HG02852 (cell line): ENCODE measurements at regions not wholly inside any gene's neighbourhood (a gene's known extent, or its start where the extent isn't known, plus 50 kb on each side); places are given as distances from the start of the nearest gene placed in this dataset.

Experiments used
- ATAC-seq: cut with Tn5 transposase; IDR thresholded peaks from one replicate; pipeline ENCODE4 v1.9.1; 2021; ENCODE audit warnings: mild to moderate bottlenecking, moderate library complexity; ENCODE audit not compliant: unreplicated experiment

DNA sequence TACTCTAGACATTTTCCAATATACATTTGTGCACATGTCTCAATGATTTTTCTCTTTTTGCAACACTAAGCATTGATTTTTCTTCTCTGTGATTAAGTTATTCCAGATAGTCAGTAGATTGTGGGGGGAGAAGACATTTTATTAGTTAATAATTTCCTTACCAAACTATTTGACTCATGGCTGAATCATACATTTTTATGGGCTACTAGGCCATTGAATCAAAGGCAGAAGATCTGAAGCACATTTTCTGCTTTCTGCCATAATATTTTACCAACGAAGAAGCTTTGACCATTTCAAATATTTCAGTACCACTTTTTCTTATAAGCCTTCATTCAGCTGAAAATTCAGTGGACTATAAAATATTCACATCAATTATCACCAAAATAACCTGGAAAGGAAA lies 175.6 kb downstream of the IRX2 start:
- no peak for ATAC-seq

DNA sequence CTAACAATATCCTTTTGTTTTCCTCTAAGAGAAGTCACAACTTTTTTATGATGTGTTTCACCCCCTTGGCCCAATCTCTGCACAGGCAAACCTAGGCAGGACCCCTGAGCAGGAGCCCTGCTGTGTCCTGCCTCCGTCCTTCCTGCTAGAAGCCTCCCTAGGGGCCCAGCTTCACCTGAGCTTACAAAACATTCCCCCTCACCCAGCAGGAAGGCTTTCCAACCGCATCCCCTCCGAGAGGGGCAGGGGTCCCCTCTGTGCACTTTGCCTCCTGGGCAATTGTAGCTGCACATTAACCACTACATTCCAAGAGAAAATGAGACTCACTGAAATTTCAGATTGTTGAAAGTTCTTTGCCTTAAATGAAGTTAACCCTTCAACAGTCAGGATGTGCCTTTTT lies 176.2 kb downstream of the IRX2 start:
- no peak for ATAC-seq

DNA sequence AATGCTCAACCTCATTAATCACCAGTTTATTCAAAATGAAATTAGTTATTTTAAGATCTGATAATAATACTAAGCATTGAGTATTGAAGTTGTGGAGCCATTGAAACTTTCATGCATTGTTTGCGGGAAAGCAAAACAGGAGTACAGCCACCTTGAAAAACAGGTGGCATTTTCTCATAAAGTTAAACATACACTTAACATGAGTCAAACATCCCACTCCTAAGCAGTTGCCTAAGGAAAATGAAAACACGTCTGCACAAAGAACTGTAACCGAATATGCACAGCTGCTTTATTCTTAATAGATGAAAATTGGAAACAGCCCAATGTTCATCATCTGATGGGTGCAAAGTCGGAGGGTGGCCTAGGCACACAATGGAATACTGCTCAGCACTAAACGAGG lies 177.3 kb downstream of the IRX2 start:
- ATAC-seq = no peak

DNA sequence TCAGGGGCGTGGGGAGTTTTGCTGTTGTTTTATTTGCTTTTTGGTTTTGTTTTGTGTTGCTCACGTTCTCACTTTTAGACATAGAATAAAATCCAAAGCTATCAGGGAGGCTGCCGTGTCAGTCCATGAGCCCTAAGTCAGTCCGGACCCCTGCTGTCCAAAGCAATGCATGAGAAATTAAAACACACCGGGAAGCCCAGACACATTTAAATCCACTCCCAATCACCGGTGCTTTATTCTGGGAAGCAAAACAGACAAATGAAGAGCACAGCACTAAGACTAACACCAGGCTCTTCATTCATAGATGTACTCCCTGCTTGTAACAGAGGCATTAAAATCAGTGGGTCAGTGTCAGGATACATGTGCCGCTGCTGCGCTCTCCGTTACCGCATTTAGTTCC lies 180.9 kb downstream of the IRX2 start:
- ATAC-seq = no peak

DNA sequence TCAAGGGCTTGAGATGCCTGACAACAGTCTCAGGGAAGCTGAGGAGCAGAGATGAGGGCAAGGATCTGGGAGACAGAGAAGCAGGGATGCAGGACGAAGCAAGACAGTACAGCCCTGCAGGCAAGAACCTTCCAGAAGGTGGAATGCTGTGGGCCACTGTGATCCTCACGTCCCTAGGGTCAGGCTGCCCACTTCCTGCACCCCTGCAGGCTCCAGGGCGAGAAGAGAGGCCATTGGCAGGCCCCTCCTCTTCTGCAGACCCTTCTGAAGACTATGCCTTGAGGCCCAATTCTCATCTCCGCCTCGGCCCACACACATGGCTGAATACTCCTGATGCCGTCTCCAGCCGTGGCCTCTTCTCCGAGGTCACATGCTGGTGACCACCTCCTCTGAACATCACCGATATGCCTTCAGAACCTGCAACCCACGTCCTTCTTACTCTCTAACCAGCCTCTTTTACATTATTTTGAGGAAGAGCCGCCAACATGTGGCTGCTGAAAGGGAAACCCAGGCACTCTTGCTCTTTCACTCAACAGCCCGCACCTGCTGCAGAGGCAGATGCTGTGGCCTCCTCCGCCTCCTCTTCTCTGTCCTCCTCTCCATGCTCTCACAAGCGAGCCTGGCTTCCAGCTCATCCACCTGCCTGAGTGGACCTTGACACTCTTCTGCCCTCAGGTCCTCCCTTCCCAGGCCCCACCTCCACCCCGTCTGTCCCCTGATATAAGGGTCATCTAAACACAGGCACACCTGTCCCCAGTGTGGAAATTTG lies 181.5 kb downstream of the IRX2 start:
- ATAC-seq = no peak

DNA sequence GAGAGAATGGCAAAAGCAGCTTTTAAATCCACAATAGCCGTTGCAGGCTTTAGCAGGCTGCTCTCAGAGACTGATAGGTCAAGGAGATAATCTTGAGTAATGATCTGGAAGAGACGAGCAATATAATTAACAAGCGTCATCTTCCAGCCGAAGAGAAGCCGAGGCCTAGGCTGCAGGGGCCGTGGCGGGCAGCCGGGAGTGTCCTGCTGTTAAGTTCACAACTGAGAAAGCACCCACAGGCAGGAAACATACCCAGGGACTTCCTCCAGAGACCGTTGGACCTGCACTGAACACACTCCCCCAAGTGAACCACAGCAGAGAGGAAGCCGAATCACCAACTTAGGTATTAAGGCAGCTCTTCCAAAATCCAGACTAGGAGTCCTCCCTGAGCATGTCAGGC lies 182.3 kb downstream of the IRX2 start:
- ATAC-seq = no peak

DNA sequence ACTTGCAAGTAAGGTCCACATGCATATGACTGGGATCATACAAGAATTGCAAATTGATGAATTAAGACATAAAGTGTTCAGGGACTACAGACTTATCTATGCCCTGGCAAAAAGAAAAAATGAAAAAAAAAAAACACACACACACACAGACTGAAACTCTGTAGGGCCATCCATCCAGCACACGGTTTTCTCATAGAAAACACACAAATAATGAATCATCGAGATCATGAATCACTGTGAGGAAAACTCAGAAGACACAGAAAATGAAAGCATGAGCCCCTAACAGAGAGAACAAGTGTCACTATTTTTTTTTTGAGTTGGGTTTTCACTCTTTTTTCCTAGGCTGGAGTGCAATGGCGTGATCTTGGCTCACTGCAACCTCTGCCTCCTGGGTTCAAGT lies 185.2 kb downstream of the IRX2 start:
- no peak for ATAC-seq

DNA sequence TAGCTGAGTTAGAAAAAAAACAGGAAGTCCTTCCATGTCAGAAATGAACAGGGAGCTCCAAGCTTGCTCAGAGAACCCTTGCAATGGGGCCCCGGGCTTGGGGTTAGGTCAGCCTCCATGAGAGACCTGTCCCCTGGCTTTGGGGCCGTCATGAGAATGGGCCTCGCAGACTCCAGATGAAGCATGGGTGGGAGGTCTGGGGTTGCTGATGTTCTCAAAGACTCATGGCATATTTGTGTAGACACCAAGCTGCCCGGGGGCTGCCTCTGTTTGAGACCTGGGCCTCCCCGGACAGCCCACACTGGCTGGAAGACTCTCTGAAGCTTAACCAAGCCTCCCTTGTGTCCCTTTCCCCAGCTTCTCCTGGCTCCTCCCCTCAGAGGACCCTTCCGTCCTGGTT lies 186.3 kb downstream of the IRX2 start:
- ATAC-seq = no peak

DNA sequence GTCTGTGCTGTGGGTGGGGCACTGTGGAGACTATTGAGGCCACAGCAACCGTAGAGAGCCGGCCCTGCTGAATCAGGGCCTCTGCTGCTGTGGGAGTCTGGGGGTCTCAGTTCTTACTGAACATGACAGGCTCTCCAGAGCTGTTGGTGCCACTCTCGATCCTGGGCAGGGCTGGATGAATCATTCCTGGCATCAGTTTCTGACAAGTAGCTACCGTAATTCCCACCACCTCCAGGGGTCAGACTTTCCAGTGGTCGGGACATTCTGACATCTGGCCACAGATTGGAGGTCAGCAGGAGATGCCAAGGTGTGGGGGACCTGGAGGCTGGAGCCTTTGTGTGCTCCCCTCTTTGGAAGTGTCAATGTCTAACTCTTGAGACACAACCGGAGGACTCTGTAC lies 188.4 kb downstream of the IRX2 start:
- no peak for ATAC-seq

DNA sequence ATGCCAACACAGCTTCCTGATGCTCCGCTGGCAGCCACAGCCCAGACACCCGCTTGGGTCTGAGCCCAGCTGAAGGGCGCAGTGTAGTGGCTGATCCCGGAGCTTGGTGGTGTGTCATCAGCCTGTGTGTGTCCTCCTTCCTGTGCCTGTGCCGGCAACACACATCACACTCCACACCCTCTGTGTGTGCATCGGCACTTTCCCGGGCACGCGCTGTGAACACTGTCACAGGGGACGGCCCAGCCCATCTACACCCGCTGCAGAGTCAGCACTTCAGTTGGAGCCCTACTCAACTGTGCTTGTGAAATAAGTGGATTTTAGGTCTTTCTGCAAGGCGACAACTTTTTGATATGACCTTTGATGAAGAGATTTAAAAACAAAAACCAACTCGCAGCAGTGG lies 189.4 kb downstream of the IRX2 start:
- no peak for ATAC-seq

DNA sequence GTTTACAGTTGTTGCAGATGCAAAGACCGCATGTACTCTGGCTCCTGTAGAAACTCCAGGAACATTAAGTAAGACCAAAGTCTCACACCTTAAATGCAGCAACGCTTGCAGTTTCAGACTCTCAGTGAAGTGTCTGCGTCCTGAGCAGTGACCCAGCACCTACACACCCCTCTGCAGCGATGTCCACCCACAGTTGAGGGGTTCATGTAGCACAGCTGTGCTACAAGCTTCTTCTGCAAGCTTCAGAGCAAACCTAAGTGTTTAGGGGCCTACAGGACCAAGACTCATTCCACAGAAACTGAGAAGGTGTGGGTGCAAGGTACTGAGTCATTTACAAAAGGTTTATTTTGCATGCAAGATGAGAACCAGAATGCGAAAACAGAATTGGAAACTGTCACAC lies 191.0 kb downstream of the IRX2 start:
- ATAC-seq = no peak

DNA sequence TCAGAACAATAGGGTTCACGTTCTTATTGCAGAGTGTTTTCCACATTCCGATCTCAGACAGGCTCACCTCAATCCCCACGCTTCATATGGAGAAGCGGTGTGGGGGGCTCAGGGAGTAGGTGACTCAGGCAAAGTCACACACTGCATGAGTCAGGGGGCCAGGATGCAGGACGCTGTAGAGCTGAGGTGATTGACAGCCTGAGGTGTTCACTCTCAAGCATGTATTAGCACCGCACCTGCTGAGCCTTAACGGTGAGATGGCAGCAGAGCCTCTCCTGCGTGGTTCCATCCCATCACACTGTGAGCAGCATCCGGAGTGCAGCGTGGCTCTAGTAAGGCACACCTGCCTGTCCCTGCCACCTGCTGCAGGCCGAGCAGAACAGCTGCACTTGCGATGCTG lies 194.0 kb downstream of the IRX2 start:
- no peak for ATAC-seq

DNA sequence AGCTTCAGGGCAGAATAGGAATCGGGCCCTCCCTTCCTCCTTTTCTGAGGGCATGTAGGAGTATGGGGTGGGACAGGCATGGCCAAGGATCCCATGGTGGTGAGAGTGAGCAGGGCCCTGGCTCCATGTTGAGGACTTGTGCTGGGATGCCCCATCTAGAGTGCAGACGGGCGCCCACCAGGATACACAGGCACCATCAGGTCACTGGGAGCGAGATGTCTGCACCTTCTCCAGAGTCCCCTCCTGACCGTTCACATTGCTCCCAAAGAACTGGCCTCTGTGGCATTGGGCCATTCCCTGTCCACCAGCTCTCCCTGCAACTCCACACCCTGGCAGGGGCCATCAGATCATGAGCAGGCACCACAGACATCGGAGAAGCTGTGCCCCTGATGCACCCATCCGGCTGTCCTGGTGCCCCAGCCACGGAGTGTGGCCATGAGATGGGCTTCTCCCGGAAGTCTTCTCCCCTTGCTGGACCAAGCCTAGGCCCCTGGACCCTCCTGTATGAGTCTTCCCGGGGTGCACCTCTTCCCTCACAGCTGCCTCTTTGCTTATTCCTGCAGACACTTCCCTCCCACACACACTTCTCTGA lies 195.0 kb downstream of the IRX2 start:
- no peak for ATAC-seq

DNA sequence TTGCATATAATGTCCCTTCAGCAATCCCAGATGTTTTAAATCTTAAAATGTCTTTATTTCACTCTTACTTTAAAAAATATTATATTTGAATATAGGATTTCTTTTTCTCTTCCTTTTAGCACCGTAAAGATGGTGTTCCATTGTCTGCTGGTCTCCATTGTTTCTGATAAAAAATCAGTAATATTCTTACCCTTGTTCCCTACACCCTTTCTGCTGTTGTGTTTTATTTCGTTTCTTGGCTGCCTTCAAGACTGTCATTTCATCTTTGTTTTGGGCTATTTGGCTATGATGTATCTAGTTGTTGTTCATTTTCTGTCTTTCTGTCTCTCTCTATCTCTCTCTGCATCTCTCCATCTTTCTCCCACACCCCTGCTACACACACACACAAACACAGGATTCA lies 197.9 kb downstream of the IRX2 start:
- no peak for ATAC-seq

DNA sequence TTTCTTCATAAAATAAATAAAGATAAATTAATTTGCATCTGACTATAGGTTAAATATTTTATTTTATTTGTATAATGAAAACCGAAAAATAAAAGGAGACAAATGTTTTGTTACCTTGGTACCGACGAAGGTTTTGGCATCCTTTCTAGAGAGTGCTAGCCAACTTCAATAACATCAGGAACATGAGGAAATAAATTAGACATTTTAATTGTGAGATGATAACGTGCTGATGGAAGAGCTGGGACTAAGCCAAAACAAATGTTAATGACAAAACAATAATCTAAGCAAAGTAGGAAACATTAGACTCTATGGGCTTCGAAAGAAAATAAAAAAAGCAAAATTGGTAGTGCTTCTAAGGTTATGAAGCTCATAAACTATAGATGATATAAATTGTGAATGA lies 201.0 kb downstream of the IRX2 start:
- ATAC-seq = no peak

DNA sequence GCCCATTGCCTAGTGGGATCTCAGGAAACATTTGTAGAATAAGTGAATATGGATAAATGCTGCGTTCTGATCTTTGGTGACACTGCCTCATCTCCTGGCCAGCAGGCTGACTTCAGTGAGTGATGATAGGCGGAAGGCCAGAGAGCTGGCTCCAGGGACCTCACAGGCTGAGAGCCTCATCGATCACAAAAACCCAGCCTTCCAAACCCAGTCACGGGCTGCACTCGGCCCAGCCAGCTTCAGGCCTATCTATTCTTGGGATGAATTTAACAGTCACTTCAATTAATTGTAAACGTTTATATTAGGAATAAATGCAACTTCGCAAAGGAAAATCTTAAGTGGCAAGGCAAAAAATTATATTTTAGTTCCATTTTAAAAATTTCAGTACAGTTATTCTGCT lies 201.6 kb downstream of the IRX2 start:
- no peak for ATAC-seq

DNA sequence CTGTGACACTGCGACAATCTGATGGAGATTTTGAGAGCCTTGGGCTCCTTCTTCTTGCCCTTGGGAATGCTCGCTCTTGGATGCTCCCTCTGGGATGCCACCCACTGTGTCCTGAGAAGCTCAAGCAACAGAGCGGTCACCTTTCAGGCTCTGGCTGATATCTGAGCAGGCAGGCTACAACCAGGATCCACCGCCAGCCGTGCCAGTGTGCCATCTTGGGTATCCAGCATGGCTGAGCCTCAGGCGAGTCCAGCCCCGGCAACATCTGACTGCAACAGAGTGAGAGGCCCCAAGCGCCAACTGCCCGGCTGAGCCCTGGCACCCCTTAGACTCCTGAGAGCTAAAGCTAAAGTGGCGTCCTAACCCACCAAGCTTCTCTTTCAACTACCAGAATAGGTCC lies 202.1 kb downstream of the IRX2 start:
- ATAC-seq = no peak

DNA sequence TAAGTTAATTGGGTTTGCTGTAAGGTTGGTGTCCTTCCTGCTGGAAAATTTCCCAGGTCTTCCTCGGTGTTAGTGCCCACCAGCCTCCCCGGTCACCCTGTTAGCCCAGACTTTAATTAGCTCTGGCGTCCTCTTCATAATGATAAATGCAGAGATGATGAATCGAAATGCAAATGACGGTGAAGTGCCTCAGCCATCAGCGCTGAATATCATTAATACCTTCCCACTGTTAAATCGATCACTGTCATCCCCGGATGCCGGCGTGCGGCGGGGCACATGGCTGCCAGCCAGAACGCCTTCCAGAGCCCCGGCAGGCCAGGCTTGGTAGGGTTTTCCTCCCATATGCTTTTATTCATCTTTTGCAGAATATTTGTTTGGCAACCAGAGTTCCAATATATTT lies 204.5 kb downstream of the IRX2 start:
- no peak for ATAC-seq

DNA sequence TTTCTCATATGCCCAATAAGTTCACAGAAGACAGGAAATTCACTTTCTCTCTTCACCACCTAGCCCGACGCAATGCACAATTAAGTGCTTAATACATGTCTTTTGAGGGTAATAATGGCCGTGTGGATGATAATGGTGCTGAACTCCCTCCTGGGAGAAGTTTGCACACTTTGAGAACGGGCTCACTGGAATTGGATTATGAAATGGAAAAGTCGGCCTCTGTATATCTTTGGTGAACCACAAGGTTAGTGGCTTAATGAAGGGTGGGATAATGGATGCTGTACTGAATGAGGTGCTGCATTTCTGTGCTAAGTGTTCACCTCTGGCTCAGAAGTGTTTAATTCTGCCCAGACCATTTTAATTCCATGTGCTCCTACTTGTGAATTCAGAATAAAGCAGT lies 207.5 kb downstream of the IRX2 start:
- ATAC-seq = no peak

DNA sequence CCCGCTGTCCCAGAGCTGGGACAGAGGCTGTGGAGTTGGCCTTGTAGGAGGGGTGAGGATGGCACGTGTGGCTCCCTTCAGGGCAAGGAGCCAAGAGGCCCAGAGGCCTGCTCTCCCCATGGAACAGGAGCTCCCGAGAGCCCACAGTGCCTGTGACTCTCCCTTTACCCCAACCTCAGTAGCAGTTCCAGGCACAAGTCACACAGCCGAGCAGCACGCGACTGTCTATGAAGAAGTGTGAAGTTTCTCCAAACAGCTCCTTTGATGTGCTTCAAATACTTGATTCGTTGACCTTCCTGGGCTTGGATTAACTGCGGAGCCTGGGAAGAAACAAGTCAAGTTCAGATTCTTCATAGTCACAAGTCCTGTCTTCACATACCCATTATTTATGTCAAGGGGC lies 208.7 kb downstream of the IRX2 start:
- ATAC-seq = no peak

DNA sequence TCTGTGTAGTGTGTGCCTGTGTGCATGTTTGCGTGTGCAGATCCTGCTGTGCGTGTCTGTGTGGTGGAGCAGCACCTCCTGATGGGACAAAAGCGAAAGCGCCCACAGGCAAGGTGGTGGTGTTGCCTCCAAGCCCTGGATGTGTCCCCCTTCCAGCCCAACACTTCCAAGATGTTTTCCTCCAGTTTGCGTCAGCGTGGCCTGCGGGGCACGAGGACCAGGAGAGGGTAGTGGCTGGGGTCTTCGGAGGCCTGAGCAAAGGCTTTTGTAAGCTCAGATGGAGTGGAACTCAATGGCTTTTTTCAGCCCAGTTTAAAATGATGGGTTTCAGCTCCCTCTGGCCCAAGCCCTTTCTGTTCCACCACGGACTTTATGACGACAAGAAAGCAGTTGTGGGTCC lies 209.5 kb downstream of the IRX2 start:
- ATAC-seq = no peak

DNA sequence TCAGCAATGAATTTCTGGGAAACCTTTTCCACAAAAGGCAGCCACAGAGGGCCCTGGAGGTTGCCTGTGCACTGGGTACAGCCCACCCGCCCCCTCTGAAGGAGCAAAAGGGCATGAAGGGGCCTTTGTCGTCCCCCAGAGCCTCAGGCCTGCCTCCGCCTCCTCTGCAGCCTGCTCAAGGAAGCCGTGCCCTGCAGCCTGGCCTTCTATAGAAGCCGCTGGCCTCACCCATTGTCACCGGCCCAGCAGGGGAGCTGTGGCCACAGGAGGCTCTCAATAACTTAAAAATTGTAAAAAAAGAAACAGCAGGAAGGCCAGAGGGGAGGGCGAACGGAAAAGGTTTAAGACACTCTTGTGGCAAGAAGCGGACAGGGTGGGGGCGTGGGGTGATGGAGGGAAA lies 213.3 kb downstream of the IRX2 start:
- ATAC-seq = no peak
